K562 (cell line): ENCODE measurements at regions not wholly inside any gene's neighbourhood (a gene's known extent, or its start where the extent isn't known, plus 50 kb on each side); places are given as distances from the start of the nearest gene placed in this dataset.

ENCODE experiments used
- ATAC-seq: fragments of 200-7000 bp; cut with Tn5 transposase; 3 replicates; pipeline ENCODE4 v1.9.1; 2020; ENCODE audit warnings: moderate library complexity
- BruUV-seq: library from RNA; stranded (reverse); fragments of 400-500 nt; replicated peaks from 2 replicates; lab custom pipeline; 2021; lab: Mats Ljungman, UMichigan
- CTCF ChIA-PET: fragments of 300-600 bp; formaldehyde crosslinking; extraction: SDS; loops from one replicate; lab custom pipeline; 2021; ENCODE audit warnings: low intra/inter-chr PET ratio; lab: Yijun Ruan, JAX
- POLR2A ChIA-PET: fragments of 300-600, 350-650 bp; sonication (Branson Sonifier 250); formaldehyde crosslinking; extraction: SDS; loops from one replicate; lab custom pipeline; 2021; ENCODE audit warnings: antibody characterized with exemption, inconsistent platforms; lab: Yijun Ruan, JAX
- DNase-seq, 4 experiments: peaks; one replicate each; pipeline versions ENCODE4 v3.0.0 to v3.0.0-alpha.2; 2011 to 2018; ENCODE audit warnings: low spot score in 3 of 4, mixed read lengths in 3 of 4; ENCODE audit errors: extremely low read depth in 1 of 4
- FAIRE-seq: peaks from 2 replicates; lab custom pipeline; 2011; peaks lifted over from hg19 to GRCh38; lab: Jason Lieb, UNC
- H2AFZ ChIP-seq: 2 replicates; pipeline ENCODE4 v1.6.0; 2011; ENCODE audit warnings: low read depth, low read length, control low read depth, inconsistent platforms
- H3K27ac ChIP-seq: fragments of 200-600 bp; 3 replicates; pipeline ENCODE4 v1.8.0; 2011; ENCODE audit warnings: low read depth, mild to moderate bottlenecking, control low read depth, inconsistent platforms, low read length, moderate library complexity, mixed read lengths; ENCODE audit errors: extremely low read depth
- H3K27me3 ChIP-seq, 2 experiments: fragments of 300-600 bp in 1 of 2; 2 replicates in 1 of 2; 3 replicates in 1 of 2; pipeline versions ENCODE4 v1.6.0 to v1.8.0; 2011; ENCODE audit warnings: inconsistent platforms in 2 of 2, low read length in 2 of 2, mild to moderate bottlenecking in 1 of 2, mixed read lengths in 1 of 2, moderate library complexity in 1 of 2; ENCODE audit not compliant: control insufficient read depth in 2 of 2, insufficient read depth in 2 of 2
- H3K36me3 ChIP-seq: fragments of 300-600 bp; 3 replicates; pipeline ENCODE4 v1.8.0; 2011; ENCODE audit warnings: mild to moderate bottlenecking, low read length, inconsistent platforms; ENCODE audit not compliant: control insufficient read depth, insufficient read depth
- H3K4me1 ChIP-seq, 2 experiments: fragments of 200-600 bp in 1 of 2; replicated peaks in 1 of 2; 2 replicates in 1 of 2; 3 replicates in 1 of 2; pipeline versions ENCODE4 v1.5.1 to v1.8.0; 2011; ENCODE audit warnings: inconsistent platforms in 2 of 2, low read length in 2 of 2, mild to moderate bottlenecking in 1 of 2, mixed read lengths in 1 of 2, moderate library complexity in 1 of 2; ENCODE audit not compliant: control insufficient read depth in 2 of 2, insufficient read depth in 2 of 2
- H3K4me2 ChIP-seq: 2 replicates; pipeline ENCODE4 v1.6.1; 2011; ENCODE audit warnings: low read length, control low read depth, inconsistent platforms, mixed read lengths; ENCODE audit not compliant: insufficient read depth
- H3K4me3 ChIP-seq: fragments of 200-600 bp; sonication (generic), shearing (Covaris generic); 2 replicates; pipeline ENCODE4 v1.5.1; 2016; ENCODE audit warnings: control low read depth, inconsistent platforms
- H3K79me2 ChIP-seq: fragments of 200-600 bp; 3 replicates; pipeline ENCODE4 v1.8.0; 2011; ENCODE audit warnings: low read length, inconsistent platforms; ENCODE audit not compliant: control insufficient read depth, insufficient read depth
- H3K9ac ChIP-seq, 2 experiments: 2 replicates each; pipeline versions ENCODE4 v1.6.0 to v1.6.1; 2011; ENCODE audit warnings: low read depth in 2 of 2, low read length in 2 of 2, control low read depth in 1 of 2, inconsistent platforms in 1 of 2, mild to moderate bottlenecking in 1 of 2, mixed read lengths in 1 of 2; ENCODE audit not compliant: insufficient read depth in 1 of 2
- H3K9me1 ChIP-seq: one replicate; pipeline ENCODE4 v1.6.0; 2011; ENCODE audit warnings: inconsistent platforms, mild to moderate bottlenecking, low read length, moderate library complexity; ENCODE audit not compliant: control insufficient read depth, insufficient read depth
- H3K9me3 ChIP-seq: replicated peaks from 2 replicates; pipeline ENCODE4 v1.5.1; 2011; ENCODE audit warnings: low read depth, low read length, inconsistent platforms; ENCODE audit not compliant: control insufficient read depth, insufficient read depth
- H4K20me1 ChIP-seq: replicated peaks from 2 replicates; pipeline ENCODE4 v1.6.1; 2011; ENCODE audit warnings: low read length, inconsistent platforms, mixed read lengths; ENCODE audit not compliant: control insufficient read depth, insufficient read depth
- ARID2 ChIP-seq: fragments of 450-650 bp; IDR thresholded peaks from 2 replicates; pipeline ENCODE4 v1.6.1; 2017; ENCODE audit warnings: antibody characterized with exemption, mild to moderate bottlenecking
- BACH1 ChIP-seq: fragments of 200-800 bp; sonication (Bioruptor generic); IDR thresholded peaks from 2 replicates; pipeline ENCODE4 v1.6.1; 2016; ENCODE audit warnings: missing genetic modification characterization, missing compliant biosample characterization
- C11orf30 ChIP-seq: fragments of 450-650 bp; IDR thresholded peaks from 2 replicates; pipeline ENCODE4 v1.6.1; 2016; ENCODE audit warnings: low read depth, mild to moderate bottlenecking
- CXXC5 ChIP-seq: fragments of 250-450 bp; sonication (Bioruptor Pico); IDR thresholded peaks from 2 replicates; pipeline ENCODE4 v1.8.0; 2022; ENCODE audit warnings: inconsistent platforms, mild to moderate bottlenecking, moderate library complexity
- ETV1 ChIP-seq: fragments of 450-650 bp; conservative IDR thresholded peaks from 2 replicates; pipeline ENCODE4 v1.6.1; 2016; ENCODE audit warnings: missing genetic modification characterization, control low read depth, low read depth, missing compliant biosample characterization
- HNRNPK ChIP-seq: fragments of 200-400 bp; formaldehyde crosslinking; IDR thresholded peaks from one replicate; pipeline ENCODE4 v1.6.1; 2018; ENCODE audit warnings: mild to moderate bottlenecking, low read depth, low read length; ENCODE audit not compliant: poor library complexity, severe bottlenecking
- JUN ChIP-seq, 2 experiments: sonication (generic) in 1 of 2; formaldehyde crosslinking in 1 of 2; IDR thresholded peaks; 2 replicates each; pipeline versions ENCODE4 v1.6.1 to v1.8.0; 2012 to 2022; ENCODE audit warnings: borderline replicate concordance in 2 of 2, mild to moderate bottlenecking in 2 of 2, improper control_type of control experiment in 1 of 2, low read depth in 1 of 2, low read length in 1 of 2, missing genetic modification reagents in 1 of 2
- KDM1A ChIP-seq, 2 experiments: fragments of 450-650 bp; IDR thresholded peaks; 2 replicates each; pipeline ENCODE4 v1.6.1; 2016; ENCODE audit warnings: mild to moderate bottlenecking in 2 of 2
- PPARD ChIP-seq: fragments of 250-450 bp; sonication (Bioruptor Pico); IDR thresholded peaks from 2 replicates; pipeline ENCODE4 v1.8.0; 2022; ENCODE audit warnings: inconsistent platforms, mild to moderate bottlenecking, moderate library complexity
- SETDB1 ChIP-seq: IDR thresholded peaks from one replicate; pipeline ENCODE4 v1.6.1; 2012; ENCODE audit warnings: low read length, control low read depth, inconsistent platforms
- SMARCB1 ChIP-seq: IDR thresholded peaks from 2 replicates; pipeline ENCODE4 v1.6.1; 2011; ENCODE audit warnings: improper control_type of control experiment, low read depth; ENCODE audit not compliant: insufficient read length
- SRSF3 ChIP-seq: fragments of 200-400 bp; formaldehyde crosslinking; IDR thresholded peaks from 2 replicates; pipeline ENCODE4 v1.6.1; 2016; ENCODE audit warnings: mild to moderate bottlenecking, low read length, moderate library complexity; ENCODE audit not compliant: insufficient read depth
- U2AF1 ChIP-seq: fragments of 200-400 bp; formaldehyde crosslinking; optimal IDR thresholded peaks from 2 replicates; pipeline ENCODE3; 2017; ENCODE audit warnings: mild to moderate bottlenecking, low read depth, low read length, moderate library complexity
- ZBTB17 ChIP-seq: fragments of 450-650 bp; formaldehyde crosslinking; IDR thresholded peaks from 2 replicates; pipeline ENCODE4 v1.4.0; 2020; ENCODE audit warnings: mild to moderate bottlenecking
- WGBS: fragments of 100-300 bp; shearing (Covaris generic); methylation state at CpG from one replicate; pipeline ENCODE4 v1.1.6; 2016; ENCODE audit warnings: low coverage, mixed read lengths; ENCODE audit not compliant: insufficient coverage; ENCODE audit errors: missing lambda C conversion rate; 5-methylcytosine and 5-hydroxymethylcytosine counted together
- in situ Hi-C: fragments of 300-500 bp; cut with MboI; formaldehyde crosslinking; loops from 4 replicates; pipeline ENCODE4 v1.15.0; 2018; ENCODE audit warnings: inconsistent platforms, mixed read lengths
- intact Hi-C: fragments of 100-400 bp; cut with micrococcal nuclease; formaldehyde crosslinking; loops from 2 replicates; pipeline ENCODE4 v1.14.2; 2022
- TF ChIP-seq, protein P1 (sequence below), 2 experiments: IDR thresholded peaks in 1 of 2; conservative IDR thresholded peaks in 1 of 2; 2 replicates each; pipeline ENCODE4 v1.6.1; 2016; ENCODE audit warnings: low read depth in 2 of 2, mild to moderate bottlenecking in 1 of 2, missing compliant biosample characterization in 1 of 2, missing genetic modification characterization in 1 of 2, moderate library complexity in 1 of 2
- TF ChIP-seq, protein P2 (sequence below): fragments of 450-650 bp; IDR thresholded peaks from one replicate; pipeline ENCODE4 v1.6.1; 2018; ENCODE audit warnings: mild to moderate bottlenecking, moderate library complexity; ENCODE audit not compliant: partially characterized antibody

DNA sequence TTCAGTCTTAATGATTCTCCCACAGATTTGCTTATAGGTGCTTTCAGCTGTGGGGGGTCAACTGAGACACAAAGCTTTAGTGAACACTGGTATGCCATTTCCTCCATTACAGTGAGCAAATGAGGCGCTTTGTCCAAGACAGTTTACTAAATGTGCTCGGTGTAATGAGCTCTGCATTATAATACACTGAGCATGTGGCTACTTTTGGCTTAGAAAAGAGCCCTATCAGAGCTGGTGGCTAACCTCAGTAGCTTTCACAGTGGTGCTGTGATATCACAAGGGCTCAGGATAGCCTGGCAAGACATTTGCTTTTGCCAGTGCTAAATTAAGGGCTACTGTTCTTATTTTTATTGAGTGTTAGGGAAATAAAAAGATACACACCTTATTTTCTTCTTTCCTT is 749.7 kb upstream of the ARPP21 start:
- TF ChIP-seq C11orf30 (no peak), KDM1A (IDR thresholded peaks at IDR 0.05) (no peak), SRSF3 (no peak), HNRNPK (no peak), ETV1 (tag) (no peak), SMARCB1 (no peak), ZBTB17 (CRISPR knock-in tag) (no peak), JUN (IDR thresholded peaks at IDR 0.05; ENCODE audit: borderline replicate concordance, low read depth, low read length) (no peak), JUN (CRISPR knock-in tag; IDR thresholded peaks at IDR 0.05; ENCODE audit: borderline replicate concordance) (no peak), PPARD (CRISPR knock-in tag) (no peak), BACH1 (no peak), ARID2 (no peak), SETDB1 (no peak), CXXC5 (CRISPR knock-in tag) (no peak), U2AF1 (no peak)
- TF ChIP-seq, protein P1, sequence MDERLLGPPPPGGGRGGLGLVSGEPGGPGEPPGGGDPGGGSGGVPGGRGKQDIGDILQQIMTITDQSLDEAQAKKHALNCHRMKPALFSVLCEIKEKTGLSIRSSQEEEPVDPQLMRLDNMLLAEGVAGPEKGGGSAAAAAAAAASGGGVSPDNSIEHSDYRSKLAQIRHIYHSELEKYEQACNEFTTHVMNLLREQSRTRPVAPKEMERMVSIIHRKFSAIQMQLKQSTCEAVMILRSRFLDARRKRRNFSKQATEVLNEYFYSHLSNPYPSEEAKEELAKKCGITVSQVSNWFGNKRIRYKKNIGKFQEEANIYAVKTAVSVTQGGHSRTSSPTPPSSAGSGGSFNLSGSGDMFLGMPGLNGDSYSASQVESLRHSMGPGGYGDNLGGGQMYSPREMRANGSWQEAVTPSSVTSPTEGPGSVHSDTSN (CRISPR knock-in tag; IDR thresholded peaks at IDR 0.05; ENCODE audit: low read depth): no peak
- TF ChIP-seq, protein P1 (tag; conservative IDR thresholded peaks at IDR 0.05; ENCODE audit: low read depth): no peak
- TF ChIP-seq, protein P2, sequence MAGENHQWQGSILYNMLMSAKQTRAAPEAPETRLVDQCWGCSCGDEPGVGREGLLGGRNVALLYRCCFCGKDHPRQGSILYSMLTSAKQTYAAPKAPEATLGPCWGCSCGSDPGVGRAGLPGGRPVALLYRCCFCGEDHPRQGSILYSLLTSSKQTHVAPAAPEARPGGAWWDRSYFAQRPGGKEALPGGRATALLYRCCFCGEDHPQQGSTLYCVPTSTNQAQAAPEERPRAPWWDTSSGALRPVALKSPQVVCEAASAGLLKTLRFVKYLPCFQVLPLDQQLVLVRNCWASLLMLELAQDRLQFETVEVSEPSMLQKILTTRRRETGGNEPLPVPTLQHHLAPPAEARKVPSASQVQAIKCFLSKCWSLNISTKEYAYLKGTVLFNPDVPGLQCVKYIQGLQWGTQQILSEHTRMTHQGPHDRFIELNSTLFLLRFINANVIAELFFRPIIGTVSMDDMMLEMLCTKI: no peak
- BruUV-seq: no TSS peak
- ATAC-seq: no peak

More for the DNA sequence above, 749.7 kb upstream of the ARPP21 start:
- Histone ChIP-seq H3K79me2 (no peaks in the 10 kb centered on the region), H3K9ac (no peak overlapping the region), H3K4me1 (no peaks in the 10 kb centered on the region), H3K4me2 (no peak overlapping the region), H3K9me3 (0 out of 2 replicates have a peak, but pooled peaks cover 1% of the 10 kb centered on the region), H2AFZ (no peak overlapping the region), H3K36me3 (no peaks in the 10 kb centered on the region), H3K4me3 (no peak overlapping the region), H3K9me1 (no peaks in the 10 kb centered on the region), H3K27ac (no peak overlapping the region), H4K20me1 (no peaks in the 10 kb centered on the region), H3K27me3 (no peaks in the 10 kb centered on the region)
- WGBS: 0% methylated on average over 2 of the region's 2 CpGs
- intact Hi-C loops: no loop called here
- DNase-seq (no peak), FAIRE-seq (no peak)
- ChIA-PET CTCF (no interaction called here), POLR2A (no interaction called here)
- in situ Hi-C loops: no loop called here
